ENCODE measurements at regions not wholly inside any gene's neighbourhood (a gene's known extent, or its start where the extent isn't known, plus 50 kb on each side); places are given as distances from the start of the nearest gene placed in this dataset.
A peak's percentile ranks its signal among the peaks of the same experiment; 100 is the strongest.

DNA sequence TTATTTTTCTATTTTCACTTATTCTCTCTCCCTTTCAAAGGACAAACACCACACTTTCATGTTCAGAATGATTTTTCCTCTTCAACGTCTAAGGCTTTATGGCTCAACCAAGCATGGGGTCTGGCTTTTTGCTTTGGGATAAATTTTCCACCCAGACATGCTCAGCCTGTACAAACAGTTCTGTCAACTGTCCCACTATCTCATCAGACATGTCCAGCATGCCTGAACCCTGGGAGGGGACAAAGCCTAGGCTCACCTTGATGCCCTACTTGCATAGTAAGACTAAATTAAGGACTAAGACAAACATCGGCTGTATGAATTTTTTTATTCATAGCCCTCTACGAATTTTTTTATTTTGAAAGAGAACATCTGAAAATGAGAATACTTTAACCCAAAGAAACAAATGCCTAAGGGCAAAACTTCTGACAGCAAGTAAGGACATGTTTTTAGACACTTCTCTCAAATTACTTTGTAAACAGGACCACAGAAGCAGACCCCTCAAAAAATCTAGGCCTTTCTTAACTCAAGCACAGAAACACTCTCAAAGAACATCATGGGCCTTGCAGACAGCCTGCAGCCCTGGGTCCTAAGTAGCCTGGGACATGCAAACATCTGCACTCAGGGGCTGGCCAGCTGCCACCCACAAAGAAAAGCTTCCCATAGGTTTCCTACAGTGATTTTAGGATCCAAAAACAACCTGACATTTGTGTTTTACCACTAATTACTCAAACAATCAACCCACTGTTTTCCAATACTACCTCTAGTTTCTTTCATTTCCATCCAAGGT lies 72.3 kb upstream of the PALMD start:
- DNase-seq (ENCODE audit: low spot score): no peak

DNA sequence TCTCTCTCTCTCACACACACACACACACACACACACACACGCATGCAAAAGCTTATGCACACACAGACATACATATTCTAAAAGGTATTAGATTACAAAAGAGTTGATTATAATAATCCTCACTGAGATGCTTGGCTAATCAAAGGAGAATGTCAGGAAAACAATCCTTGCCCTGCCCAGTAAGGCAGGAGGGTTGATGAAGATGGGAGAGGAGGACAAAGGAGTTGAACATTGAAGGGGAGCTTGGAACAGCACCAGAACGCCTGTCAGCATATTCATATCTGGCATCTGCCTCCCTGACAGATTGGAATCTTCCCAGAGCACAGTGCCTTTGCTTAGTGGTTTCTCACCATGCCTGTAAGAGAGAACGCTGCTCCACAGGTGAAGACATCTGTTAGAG lies 68.6 kb upstream of the PALMD start:
- DNase-seq (ENCODE audit: low spot score): no peak

DNA sequence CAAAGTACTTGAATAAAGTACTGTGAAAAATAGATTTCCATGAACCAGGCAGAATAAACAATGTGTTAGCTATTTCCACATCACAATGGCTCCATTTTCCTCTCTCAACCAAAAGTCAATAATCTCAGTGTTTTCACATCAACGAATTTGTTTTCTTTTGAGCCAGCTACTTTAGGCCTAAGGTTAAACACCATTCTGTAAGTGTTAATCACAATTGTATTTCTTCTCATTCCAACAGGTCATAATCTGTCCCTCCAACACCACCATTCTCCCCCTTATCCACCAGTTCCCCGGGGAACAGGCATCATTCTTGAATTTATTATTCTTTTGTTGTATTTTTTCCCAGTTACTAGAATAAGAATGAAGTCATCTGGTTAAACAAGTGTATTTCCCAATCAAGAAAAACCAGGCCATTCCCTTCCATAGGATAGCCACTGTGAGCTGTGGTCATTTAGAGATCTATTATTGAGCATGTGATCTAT lies 66.2 kb upstream of the PALMD start:
- DNase-seq (ENCODE audit: low spot score): no peak

DNA sequence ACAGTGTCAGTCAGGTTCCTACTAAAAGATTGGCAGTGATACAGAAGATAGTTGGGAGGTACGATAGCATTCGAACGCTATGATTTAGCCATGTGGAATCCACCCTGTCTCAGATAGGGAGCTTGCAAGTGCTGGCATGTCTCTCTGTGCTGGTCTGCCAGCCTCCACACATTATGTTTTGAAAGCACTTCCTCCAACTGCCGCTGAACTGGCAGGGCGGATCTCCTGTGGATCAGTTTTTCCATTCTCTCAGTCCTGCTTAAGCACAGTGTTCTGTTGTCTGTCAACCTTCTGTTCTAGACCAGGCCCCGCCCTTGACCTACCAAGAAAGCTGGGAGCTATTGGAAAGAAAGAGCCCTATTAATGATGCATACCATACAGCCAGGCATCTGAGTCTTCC lies 65.5 kb upstream of the PALMD start:
- DNase-seq (ENCODE audit: low spot score): no peak

DNA sequence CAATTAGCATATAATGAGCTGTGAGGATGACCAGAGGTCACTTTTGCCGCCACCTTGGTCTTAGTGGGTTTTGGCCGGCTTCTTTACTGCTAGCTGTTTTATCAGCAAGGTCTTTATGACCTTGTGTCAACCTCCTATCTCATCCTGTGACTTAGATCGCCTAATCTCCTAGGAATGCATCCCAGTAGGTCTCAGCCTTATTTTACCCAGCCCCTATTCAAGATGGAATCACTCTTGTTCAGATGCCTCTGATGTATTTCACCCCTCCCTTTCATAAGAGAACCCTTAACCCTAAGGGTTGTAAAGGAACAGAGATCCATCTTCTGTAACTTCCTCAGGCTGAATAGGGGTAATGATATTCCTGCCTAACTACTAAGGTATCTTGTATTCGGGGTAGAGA lies 58.9 kb upstream of the PALMD start:
- DNase-seq (ENCODE audit: low spot score): no peak

DNA sequence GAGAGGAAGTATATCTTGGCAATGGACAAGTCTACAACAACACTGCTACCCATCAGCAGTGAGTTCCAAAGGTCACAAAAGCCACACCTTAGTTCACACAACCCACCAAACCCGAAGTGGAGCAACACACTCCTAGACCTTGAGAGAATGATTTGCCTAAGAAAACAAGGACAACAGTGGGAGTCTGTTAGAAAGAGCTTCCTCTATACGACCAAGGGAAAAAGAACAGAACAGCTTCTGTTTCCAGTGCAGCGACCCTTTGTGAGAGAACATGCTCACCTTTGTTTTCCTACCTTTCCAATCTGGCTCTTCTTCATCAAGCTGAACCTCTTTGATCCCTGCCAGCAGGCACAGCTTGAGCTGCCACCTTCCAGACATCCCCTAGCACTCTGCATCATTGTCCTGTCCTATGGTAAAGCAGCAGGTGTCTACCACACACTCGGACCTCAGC lies 56.7 kb upstream of the PALMD start:
- DNase-seq (ENCODE audit: low spot score): no peak

DNA sequence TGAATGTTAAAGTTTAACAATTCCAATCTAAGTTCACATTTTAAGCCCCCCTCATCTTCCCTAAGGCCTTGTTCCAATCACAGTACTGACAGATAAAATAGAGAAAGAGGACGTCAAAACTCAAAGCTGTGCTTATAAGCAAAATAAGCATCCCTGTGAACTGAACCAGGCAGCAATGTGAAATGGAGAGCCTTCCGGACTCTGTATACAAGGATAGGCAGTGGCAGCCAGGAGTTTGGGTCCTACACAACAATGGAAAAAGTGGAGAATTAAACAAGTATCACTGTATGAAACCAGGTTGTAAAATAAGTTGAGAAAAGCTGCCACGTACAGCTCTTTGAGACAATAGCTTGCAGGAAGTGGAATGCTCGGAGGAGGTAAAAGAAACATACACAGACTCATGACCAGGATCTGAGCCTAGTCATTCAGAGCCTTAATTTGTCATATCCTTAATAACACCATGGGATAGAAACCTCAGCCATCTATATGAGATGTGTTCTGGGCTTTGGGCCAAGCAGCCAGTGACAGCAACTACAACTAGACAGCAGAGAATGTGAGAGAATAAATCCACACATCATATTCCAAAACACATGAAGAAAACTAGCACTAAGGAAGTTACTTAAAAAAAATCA lies 55.2 kb upstream of the PALMD start:
- peak; percentile 99 for DNase-seq (ENCODE audit: low spot score)

DNA sequence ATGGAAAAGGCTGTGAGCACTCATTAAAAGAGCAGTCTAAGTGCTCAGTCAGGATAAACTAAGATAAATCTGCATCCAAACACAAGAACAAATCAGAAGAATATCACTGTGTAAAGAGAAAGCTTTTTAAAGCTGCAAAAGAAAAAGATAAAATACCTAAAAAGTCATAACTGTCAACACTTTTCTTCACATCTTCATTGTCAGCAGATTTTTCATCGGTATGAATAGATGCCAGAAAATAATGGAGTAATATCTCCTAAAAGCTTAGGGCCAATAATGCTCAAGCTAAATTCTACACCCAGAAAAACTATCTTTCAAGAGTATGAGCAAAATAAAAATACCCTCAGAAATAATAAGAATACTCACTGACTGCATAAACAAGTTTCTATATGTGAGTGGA lies 54.0 kb upstream of the PALMD start:
- DNase-seq (ENCODE audit: low spot score): no peak

DNA sequence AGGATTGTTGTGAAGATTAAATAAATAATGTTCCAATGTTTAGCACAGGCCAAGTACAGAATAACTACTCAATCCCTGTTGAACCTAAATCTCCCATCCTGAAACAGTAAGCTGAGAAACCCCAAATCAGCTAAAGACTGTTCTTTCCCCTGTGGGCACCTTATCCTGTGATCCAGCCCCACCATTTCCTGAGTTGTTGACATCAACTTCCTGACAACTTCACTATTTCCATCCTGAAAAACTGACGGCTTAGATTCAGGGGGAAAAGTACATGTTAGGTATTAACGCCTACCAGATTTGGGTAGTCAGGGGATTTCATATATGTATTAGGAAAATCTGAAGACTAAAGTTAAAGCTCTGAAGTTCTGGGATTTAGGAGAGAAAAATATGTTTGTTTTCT lies 51.7 kb upstream of the PALMD start:
- DNase-seq (ENCODE audit: low spot score): peak; percentile 38

DNA sequence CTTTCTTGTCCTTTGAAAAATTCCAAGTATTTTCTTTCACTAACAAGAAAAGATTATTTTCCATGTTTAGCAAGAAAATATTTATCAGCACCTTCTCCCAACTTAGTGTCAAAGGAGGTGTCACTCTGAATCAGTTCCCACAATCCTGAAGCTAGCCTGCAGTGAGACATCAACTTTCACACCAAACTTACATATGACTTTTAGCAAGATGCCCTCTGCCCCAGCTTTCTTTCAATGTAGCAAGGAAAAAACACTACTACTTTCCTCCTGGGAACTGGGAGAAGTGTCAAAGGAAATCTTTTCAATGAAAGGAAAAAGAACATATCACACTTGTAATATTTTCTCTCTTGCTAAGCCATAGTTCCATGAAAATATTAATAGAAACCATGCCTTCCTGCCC lies 50.9 kb upstream of the PALMD start:
- DNase-seq (ENCODE audit: low spot score): no peak

DNA sequence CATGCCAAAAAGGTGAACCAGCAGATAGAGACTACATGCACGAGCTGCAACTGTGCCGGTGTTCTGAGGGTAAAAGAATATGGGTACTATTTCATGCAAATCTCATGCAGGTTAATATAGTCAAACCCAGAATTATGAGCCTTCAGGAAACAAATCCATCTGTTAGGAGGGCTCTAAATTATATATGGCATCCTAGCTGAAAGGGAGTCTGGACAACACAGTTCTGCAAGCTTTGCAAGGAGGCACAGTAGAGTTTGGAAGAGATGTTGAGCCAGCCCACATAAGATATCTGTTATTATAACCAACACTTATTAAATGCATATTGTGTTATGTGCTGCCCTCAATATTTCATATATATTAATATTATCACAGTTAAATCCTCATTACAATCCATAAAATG lies 50.5 kb upstream of the PALMD start:
- no peak for DNase-seq (ENCODE audit: low spot score)
